GM12864 (cell line): ENCODE measurements at regions not wholly inside any gene's neighbourhood (a gene's known extent, or its start where the extent isn't known, plus 50 kb on each side); places are given as distances from the start of the nearest gene placed in this dataset.

Experiments
- DNase-seq: peaks from one replicate; pipeline ENCODE4 v3.0.0-alpha.2; 2011; ENCODE audit warnings: low read depth
- H3K4me3 ChIP-seq: 2 replicates; pipeline ENCODE4 v1.5.1; 2011; ENCODE audit warnings: mild to moderate bottlenecking, low read depth, low read length, control low read depth
- TF ChIP-seq, protein P1 (sequence below): IDR thresholded peaks from 2 replicates; pipeline ENCODE4 v1.5.1; 2011; ENCODE audit warnings: low read depth, mild to moderate bottlenecking, moderate library complexity, low read length, control low read depth, inconsistent platforms; ENCODE audit errors: missing control alignments

DNA sequence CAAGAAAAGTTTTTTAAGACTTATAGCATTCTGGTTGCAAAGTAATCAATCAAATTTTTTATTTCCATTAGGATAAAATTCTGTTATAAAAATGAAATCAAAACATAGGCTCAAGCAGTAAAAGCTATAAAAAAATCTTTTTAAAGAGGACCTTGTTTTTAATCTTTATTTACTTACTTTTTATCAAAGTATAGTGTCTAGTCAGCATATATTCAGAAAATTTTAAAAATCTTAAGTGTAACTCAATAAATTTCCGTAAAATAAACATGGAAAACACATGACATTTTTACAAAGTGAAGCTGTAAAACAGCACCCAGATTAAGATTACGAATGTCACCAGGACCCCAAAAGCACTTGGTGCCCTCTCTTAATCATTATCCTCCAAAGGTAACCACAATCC lies 302.4 kb downstream of the TMEM161B start:
- DNase-seq: no peak
- TF ChIP-seq, protein P1, sequence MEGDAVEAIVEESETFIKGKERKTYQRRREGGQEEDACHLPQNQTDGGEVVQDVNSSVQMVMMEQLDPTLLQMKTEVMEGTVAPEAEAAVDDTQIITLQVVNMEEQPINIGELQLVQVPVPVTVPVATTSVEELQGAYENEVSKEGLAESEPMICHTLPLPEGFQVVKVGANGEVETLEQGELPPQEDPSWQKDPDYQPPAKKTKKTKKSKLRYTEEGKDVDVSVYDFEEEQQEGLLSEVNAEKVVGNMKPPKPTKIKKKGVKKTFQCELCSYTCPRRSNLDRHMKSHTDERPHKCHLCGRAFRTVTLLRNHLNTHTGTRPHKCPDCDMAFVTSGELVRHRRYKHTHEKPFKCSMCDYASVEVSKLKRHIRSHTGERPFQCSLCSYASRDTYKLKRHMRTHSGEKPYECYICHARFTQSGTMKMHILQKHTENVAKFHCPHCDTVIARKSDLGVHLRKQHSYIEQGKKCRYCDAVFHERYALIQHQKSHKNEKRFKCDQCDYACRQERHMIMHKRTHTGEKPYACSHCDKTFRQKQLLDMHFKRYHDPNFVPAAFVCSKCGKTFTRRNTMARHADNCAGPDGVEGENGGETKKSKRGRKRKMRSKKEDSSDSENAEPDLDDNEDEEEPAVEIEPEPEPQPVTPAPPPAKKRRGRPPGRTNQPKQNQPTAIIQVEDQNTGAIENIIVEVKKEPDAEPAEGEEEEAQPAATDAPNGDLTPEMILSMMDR: no peak
- H3K4me3 ChIP-seq: no peak overlapping the region

DNA sequence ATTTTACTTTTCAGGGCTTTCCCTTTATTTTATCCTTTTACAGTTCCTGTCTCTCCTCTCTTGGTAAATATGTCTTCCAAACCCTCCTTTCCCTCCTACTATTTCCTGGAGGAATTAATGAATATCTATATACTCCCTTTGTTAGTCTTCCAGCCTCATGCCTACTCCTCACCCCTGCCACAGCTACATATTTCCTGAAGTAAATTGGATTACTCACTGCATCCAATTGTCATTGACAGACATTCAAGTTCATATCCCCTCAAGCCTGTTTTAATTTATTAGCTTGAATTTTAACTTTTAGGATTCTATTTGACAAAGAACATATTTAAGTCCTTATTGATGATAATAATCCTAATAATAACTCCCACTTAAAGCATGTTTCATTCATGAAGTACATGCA lies 314.5 kb downstream of the TMEM161B start:
- TF ChIP-seq, protein P1: no peak
- no peak for DNase-seq
- no peak overlapping the region for H3K4me3 ChIP-seq

DNA sequence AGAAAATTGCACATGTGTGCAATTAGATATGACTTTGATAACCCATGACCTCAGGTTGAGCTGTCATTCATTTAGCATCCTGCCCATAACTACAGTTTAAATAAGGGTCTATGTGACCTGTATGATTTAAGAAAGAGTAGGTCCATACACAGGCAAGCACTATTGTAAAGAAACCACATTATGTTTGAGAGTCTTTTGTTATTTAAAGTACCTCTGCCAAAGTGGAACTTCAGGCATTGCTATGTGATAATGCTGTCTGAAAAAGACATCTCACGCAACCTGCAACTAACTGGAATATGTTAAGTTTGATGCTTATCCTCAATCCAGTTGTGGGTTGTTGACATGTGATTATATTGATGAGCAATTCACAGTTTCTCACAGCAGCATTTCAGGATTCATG lies 317.0 kb downstream of the TMEM161B start:
- TF ChIP-seq, protein P1: no peak
- H3K4me3 ChIP-seq: no peak overlapping the region
- no peak for DNase-seq

DNA sequence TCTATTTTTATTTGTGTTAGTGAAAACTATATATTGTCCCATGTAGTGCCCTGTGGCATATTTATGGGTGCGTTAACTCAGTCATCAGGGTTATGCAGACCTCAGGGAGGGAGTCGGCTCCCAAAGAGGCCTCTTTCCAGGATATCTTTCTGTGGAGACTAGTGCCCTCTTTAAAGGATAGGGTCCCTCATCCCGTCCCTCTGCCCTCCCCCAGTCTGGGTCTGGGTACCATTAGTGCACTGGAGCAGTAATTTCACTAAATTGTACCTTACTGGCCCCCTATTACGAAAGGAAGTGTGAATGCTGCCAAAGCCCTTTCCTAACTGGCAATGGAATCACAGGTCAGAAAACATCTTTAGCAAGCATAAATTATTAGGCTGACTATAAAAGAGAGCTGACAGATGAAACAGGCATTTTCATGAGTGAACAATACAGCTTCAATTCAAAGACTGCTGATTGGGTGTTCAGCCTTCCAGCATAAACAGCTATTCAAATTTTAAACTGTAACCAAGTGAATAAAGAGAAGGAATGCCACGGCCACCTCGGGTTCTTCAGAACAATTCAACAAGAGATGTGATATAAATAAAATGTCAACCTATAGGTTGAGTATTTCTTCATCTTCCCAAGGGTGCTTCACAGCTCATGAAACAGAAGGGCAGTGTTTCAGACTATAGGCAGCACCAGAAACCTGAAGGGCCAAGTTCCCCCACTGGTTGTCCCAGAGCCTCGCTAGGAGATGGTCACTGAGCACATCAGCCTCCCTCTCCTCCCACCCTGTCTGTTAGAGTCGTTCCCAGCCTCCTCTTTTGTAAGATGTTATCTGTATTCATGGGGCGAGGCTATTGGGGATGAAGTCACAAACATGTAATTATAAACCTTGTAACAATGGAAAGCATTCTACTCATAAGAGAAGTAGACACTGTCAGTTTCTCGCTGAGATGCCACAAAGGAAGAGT lies 318.7 kb downstream of the TMEM161B start:
- no peak for DNase-seq
- TF ChIP-seq, protein P1: no peak
- H3K4me3 ChIP-seq: no peak overlapping the region

DNA sequence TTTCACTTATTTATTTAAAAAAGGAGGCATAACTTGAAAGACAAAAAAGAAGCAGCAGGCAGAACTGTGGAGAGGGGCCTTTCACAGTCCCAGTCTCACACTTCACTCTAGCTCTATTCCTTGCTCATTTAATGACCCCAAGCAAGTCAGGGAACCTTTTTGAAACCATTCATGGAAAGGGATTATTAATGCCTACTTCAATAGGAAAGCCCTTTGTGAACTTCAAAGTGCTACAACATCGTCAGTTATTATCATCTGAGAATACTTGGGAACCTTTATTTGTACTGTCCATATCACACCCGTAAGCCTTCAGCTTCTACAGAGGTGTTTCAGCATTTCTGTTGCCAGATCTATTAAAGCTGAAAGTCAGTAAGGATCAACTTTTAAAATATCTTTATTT lies 320.2 kb downstream of the TMEM161B start:
- DNase-seq: no peak
- no peak overlapping the region for H3K4me3 ChIP-seq
- TF ChIP-seq, protein P1: no peak

DNA sequence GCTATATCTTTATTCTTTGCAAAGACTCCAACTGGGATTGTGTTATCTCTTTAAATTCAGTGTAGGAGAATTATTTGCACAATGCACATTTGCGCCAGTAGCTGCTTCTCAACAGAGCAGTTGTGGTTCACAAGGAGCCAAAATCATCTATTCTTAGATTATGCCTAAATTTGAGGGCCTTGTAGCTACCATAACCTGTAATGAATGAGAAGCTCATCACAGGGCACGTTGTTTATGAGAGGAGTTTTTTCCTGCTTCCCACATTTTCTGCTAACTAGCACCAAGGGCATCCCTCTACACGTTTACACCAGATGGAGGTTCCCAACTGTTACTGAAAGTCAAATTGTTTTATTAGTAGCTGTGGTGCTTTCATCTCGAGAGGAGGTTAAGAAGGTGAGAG lies 322.4 kb downstream of the TMEM161B start:
- H3K4me3 ChIP-seq: no peak overlapping the region
- TF ChIP-seq, protein P1: no peak
- no peak for DNase-seq

DNA sequence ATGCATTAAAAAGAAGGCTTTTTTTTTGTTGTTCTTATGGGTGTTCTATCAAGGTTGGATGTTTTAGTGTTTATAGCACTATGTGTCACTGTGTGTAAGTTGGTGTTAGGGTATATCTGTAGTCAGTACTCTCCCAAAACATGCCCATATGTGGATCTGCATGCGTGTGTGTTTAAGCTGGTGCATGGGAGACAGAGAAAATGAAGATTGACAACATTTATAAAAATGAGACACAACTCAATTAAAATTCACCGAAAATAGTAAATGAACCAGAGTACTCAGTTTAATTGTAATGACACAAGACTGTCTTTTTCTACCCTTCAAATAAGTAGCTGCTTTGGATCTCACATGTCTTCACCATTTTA lies 323.4 kb downstream of the TMEM161B start:
- TF ChIP-seq, protein P1: no peak
- H3K4me3 ChIP-seq: no peak overlapping the region
- DNase-seq: no peak
